CD4-positive, alpha-beta T cell treated with Interleukin-15 for 4 hours (primary cell): ENCODE measurements at regions not wholly inside any gene's neighbourhood (a gene's known extent, or its start where the extent isn't known, plus 50 kb on each side); places are given as distances from the start of the nearest gene placed in this dataset.

Experiments used
- DNase-seq: peaks from one replicate; pipeline ENCODE4 v3.0.0-alpha.2; 2020; ENCODE audit warnings: low spot score

GRCh38 chr1:172801771-172802322, 142.9 kb downstream of the FASLG start:
- DNase-seq = no peak

- DNase-seq = no peak
These were observed 150.8 kb downstream of the FASLG start for GRCh38 chr1:172809750-172810149.

GRCh38 chr1:172810480-172811175, 151.7 kb downstream of the FASLG start:
- no peak for DNase-seq

GRCh38 chr1:172811694-172812093, 152.8 kb downstream of the FASLG start:
- DNase-seq = no peak

- DNase-seq = no peak
These were observed 153.2 kb downstream of the FASLG start for GRCh38 chr1:172812118-172812517.

GRCh38 chr1:172813330-172813729, 154.4 kb downstream of the FASLG start:
- no peak for DNase-seq

GRCh38 chr1:172814428-172814827, 155.5 kb downstream of the FASLG start:
- no peak for DNase-seq

- no peak for DNase-seq
These were observed 156.8 kb downstream of the FASLG start for GRCh38 chr1:172815740-172816139.

- DNase-seq = peak; percentile 46
These were observed 160.1 kb downstream of the FASLG start for GRCh38 chr1:172818841-172819527.

GRCh38 chr1:172820475-172821158, 161.7 kb downstream of the FASLG start:
- no peak for DNase-seq

- DNase-seq = no peak
These were observed 162.8 kb downstream of the FASLG start for GRCh38 chr1:172821609-172822274.

GRCh38 chr1:172822886-172823285, 164.0 kb downstream of the FASLG start:
- DNase-seq = no peak

GRCh38 chr1:172823534-172823933, 164.6 kb downstream of the FASLG start:
- DNase-seq = no peak

GRCh38 chr1:172824209-172824608, 165.3 kb downstream of the FASLG start:
- DNase-seq = no peak

- DNase-seq = peak; percentile 24
These were observed 167.3 kb downstream of the FASLG start for GRCh38 chr1:172826096-172826741.

GRCh38 chr1:172827301-172827700, 168.4 kb downstream of the FASLG start:
- no peak for DNase-seq

GRCh38 chr1:172827841-172828240, 168.9 kb downstream of the FASLG start:
- peak; percentile 40 for DNase-seq

GRCh38 chr1:172832006-172832725, 173.3 kb downstream of the FASLG start:
- no peak for DNase-seq

- DNase-seq = no peak
These were observed 175.1 kb downstream of the FASLG start for GRCh38 chr1:172833954-172834353.

- DNase-seq = no peak
These were observed 175.7 kb downstream of the FASLG start for GRCh38 chr1:172834609-172835008.

GRCh38 chr1:172835834-172836233, 176.9 kb downstream of the FASLG start:
- DNase-seq = no peak
